COR-L47 (cell line): ENCODE measurements at regions not wholly inside any gene's neighbourhood (a gene's known extent, or its start where the extent isn't known, plus 50 kb on each side); places are given as distances from the start of the nearest gene placed in this dataset.
"Not testable (repeated sequence)": the region's sequence is repeated elsewhere in the genome, so short reads cannot be mapped to it uniquely, and the experiment has no call there.

Experiments
- DNase-seq: peaks from one replicate; lab custom pipeline; 2025; lab: John Stamatoyannopoulos, UW

DNA sequence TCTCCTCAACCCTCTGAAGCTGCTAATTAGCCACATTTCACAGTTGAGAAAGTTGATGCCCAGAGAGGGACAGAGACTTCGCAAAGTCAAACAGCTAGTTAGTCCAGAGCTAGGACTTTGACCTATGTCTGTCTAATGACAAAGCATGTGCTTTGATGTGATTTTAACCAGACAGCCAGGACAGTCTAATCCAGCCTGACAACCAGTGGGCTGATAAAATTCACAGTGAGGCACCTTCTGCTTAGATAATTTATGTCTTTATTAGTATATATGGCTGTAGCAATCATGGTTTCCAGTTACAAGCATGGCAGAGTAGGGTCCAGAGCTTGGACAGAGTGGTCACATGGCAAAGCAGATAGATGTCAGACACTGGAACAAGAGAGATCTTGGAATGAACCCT lies 133.6 kb upstream of the C1QTNF7 start:
- DNase-seq, result no peak

DNA sequence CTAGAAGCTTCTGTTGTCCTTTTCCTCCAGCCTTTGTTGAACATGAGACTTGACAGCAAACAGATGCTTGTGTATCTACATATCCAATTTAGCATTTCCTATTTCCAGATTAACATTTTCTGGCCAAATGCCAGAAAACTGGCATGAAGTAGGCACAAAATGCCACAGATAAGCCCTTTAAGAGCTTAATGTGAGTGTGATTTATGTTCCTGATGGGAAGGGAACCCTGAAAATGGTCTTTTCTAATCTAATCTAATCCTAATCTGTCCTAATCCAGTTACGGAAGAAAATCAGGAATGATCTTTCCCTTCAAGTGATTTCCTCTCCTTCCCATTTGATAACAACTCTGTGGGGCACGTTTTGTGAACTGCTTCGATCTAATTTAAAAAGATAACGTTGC lies 133.0 kb upstream of the C1QTNF7 start:
- no peak for DNase-seq

DNA sequence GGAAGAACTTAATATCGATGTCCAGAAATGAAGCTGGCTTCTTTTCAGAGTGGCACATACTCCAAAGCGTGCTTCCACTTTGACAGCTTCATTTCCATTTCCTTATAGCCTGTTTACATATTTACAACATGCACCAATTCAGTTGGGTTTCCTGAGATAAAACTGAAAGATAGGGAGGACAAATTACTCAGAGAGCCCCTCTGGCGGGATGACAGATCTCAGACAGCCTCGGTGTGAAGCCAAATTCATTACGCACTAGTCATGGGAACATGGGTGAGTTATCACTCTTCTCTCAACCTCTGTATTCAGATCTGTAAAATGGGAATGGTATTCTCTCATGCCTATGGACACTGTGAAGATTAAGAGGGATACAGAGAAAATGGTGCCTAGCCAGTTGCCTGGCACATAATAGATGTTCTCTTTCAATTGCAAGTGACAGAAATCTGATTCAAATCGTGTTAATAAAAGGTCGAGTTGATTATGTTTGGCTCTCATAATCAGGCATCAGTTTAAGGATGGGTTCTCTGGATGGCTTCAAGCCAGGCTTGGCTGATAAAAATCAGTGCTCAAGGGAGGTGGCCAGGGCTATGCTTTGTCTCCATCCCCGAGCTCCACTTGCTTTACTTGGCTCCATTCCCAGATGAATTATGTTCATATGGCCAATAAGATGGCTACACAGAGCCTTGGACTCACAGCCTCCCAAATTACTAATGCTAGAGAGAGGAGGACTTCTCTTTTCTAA lies 132.2 kb upstream of the C1QTNF7 start:
- DNase-seq, result peak; percentile 45

DNA sequence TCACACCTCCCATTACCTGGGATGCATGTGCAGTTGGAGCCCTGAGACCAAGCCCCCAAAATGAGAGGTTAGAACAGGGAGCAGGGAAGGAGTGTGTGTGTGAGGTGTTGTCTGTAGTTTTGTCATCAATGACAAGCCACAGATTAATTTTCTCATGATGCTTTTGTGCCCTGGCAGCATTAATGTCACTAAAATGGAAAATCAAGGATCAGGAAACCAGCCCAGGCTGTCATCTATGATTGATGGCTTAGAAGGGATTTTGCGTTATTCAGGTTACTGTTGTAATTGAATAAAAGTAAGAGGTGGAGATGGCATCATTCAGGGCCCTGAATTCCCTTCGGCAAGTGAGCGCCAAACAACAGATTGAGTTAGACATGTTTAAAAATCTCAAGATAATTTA lies 130.5 kb upstream of the C1QTNF7 start:
- no peak for DNase-seq

DNA sequence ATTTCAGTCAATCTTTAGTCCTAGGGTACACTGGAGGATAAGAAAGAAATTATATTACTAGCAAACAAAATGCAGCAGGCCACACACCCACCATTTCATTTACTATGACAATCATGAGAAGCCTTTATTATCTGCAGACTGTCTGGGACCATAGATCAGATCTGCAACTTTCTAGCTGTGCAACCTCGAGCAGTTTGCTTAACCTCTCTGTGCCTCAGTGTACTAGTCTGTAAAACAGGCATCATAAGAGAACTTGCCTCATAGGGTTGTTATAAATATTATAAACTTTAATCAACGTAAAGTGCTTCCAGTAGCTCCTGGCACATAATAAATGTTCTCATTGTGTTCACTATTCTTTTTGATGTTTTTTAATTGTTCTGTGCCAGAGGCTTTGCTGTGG lies 128.2 kb upstream of the C1QTNF7 start:
- no peak for DNase-seq

DNA sequence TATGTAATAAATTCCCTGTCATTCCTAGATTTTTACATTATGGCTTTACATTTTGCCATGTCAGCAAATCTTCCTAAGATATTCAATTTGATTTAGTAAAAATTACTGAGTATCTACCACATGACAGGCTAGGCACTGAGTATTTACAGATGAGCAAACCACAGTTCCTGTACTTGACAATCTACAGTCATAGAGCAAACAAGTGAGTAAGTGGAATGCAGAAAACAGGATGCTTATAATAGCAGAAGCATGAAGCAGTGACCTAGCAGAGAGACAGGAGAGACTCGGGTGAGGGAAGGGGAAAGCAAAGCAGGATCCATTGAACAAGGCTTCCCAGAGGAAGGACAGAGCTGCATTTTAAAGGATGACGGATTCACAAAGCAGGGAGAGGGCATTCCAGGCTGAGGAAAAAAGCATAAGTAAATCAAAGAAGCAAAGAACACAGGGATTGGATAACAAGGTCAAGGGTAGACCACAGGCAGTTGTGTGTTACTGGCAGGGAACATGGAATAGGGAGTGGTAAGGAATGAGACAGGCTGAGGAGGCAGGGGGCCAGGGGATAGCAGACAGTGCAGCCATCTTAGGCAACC lies 124.7 kb upstream of the C1QTNF7 start:
- DNase-seq, result no peak

DNA sequence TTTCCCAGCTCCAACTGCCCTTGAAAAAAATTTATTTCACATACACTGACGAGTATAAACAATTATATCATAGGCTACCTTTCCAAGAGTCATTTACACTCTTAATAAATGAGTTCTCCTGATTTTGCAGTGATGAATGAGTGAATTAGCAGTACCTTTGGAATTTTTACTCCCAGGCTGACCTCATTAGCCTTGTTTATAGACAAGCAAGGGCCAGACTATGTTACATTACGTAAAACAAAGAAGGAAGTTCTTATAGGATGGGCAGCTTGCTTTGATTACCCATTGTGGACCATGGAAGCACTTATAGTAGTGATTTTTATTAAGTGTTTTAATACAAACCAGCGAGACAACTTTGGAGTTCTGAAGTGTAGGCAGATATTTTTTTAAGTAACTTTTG lies 112.9 kb upstream of the C1QTNF7 start:
- no peak for DNase-seq

DNA sequence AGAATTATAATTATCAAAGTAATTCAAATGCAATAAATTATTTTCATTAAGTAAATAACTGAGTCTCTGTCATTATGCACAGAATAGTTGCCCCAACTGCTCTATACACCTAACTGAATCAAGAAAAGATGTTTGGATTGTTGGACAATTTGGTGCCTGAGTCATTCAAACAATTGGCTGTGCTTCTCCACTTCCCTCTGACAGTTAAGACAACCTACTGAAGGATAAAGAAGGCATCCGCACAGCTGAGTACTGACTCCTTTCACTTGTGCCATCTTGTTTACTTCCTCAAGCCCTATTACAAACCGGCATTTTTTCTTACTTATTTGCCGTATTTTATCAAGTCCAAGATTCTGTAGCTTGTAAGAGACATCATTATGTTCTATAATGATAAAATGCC lies 110.6 kb upstream of the C1QTNF7 start:
- DNase-seq, result no peak

DNA sequence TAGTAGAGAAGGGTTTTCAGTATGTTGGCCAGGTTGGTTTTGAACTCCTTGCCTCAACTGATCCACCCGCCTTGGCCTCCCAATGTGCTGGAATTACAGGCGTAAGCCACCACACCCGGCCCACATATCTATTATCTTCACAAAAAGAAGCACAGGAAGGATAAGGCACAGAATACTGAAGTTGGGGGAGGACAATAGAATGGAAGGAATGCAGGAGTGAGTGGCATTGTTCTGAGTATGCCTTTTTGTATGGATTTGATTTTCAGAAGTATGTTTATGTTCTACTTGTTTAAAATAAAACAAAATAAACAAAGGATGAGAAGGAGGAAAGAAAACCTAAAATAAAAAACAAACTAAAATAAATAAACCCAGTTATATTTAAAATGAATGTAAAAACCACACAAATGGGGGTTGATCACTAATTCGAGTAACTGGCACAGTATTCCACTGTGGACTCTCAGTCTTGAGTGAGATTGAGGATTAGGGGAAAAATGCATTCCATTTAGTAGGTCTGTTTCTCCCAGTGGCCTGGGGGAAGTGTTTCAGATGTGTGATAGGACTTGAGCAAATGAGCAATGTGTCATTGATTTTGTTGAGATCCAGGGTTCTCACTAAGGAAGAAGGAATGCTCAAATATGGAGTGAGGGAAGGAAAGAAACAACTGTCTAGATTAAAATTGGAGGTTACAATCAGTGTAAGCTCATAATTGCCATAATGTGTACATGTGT lies 109.0 kb upstream of the C1QTNF7 start:
- no peak for DNase-seq

DNA sequence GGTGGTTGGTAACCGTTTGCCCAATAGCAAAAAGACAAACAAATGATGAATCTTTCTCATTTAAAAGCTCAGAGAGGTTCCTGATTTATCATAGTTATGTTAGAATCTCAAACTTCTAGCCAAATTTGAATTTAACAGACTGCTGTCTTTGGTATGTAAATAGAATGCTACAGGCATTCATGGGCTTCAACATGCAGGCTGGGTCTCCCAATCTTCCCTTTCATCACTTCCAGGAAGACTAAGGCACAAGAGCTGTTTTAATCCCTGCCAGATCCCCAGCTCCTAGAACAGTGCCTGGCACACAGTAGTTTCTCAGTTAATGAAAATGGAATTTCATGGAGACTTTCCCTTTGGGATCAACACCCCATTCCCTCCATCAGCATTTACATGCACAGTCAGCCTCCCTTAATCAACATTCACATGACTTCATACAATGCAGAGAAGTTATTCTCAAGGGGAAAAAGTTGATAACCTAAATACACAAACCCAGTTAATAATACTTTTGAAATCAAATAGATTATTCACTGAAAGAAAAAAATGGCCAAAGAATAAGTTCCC lies 107.6 kb upstream of the C1QTNF7 start:
- DNase-seq, result no peak

DNA sequence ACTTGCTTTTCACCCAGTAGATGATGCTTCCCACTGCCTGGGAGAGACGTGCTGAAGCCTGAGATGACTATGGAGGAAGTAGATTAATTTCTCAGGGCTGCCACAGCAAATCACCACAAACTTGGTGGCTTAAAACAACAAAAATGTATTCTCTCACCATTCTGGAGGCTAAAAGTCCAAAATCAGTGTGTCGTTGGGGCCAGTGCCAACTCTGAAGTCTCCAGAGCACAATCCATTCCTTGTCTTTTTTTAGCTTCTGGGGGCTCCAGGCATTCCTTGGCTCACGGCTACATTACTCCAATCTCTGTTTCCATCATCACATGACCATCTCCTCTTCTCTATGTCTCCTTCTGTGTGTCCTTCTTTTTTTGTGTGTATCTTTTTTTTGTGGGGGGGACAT lies 105.8 kb upstream of the C1QTNF7 start:
- no peak for DNase-seq

DNA sequence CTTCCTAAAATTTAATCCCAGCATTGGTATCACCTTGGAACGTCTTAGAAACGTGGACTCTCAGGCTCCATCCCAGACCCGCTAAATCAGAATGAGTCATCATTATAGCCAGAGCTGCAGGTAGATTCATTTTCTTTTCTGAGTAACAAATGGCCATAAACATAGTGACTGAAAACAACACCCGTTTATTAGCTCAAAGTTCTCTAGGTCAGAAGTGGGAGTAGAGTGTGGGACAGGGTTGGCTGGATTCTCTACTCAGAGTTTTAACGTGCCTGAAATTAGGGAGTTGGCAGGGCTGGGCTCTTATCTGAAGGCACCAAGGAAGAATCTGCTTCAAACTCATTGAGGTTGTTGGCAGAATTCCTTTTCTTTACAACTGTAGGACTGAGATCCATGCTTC lies 101.8 kb upstream of the C1QTNF7 start:
- DNase-seq, result no peak

DNA sequence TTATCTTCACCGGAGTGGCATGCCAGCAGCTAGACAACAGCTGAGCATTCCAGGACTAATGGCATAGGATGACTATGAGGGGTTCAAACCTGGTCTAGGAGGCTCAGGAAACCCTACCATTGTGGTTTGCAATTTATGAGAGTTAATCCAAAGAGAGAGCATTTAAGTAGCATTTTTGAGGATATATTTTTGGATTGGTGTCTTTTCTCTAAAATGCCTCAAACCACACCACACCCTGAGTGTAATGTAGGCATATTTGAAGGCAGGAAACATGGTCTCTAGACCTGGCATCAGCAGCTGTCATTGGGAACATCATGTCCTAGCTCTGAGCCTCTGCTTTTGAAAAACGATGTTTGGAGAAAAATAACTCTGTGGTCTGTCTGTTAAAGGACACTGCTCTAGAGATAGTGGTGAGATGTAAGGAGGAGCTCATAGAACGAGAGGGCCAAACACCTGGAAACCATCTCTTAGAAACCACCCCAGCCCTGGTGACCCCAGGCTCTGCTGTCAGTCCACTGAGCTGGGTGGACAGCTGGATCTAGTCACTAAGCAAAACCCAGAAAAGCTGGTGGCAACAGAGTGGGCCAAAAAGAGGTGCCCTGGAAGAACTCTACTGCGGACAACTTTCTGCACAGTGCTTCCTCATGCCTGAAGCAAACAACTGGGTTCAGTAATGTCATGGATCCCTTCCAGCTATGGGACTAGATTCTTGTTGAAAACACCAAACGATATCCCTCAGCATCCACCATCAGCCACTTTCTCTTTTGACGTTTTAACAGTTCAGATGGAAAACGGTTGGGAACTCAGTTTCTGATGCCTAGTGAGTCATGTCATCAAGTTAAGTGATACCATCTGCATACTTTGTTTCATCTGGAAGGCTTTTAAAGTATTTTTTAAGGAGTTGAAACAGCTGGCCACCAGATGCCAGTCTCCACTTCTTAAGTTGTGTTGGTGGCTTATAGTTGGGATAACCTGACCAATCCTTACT lies 100.2 kb upstream of the C1QTNF7 start:
- DNase-seq, result no peak

DNA sequence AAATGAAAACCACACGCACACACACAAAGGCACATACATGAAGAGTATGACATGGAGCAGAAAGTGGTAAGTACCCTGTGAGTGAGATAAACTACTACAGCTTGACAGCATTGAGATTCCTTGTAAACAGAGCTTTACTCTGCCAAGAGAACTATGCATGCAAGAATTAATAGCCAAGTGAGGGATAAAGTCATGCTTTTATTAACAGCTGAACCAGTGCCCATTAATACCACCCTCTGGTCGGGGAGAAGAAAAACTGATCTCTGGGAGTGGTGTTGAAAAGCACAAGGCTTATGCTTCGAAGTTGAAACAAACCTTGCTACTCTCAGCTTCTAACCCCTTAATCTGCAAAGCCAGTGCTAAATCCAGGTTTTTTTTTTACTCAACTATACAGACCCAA lies 95.9 kb upstream of the C1QTNF7 start:
- no peak for DNase-seq

DNA sequence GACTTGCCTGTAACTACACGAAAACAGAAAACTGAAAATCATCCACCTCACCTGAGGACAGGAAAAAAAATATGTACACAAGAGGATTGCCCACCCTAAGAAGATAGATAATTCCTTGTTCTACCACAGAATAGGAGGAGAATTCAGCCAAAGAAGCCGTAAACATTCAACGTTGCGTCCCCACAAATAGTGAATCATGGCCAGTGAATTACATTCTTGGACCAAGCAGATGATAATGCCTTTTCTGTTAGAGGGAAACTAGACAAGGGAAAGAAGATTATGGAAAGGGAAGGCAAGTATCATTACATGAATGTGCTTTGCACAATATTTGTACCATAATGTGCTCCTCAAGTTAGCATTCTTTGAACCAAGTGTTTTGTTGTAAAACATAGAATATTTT lies 95.5 kb upstream of the C1QTNF7 start:
- no peak for DNase-seq

DNA sequence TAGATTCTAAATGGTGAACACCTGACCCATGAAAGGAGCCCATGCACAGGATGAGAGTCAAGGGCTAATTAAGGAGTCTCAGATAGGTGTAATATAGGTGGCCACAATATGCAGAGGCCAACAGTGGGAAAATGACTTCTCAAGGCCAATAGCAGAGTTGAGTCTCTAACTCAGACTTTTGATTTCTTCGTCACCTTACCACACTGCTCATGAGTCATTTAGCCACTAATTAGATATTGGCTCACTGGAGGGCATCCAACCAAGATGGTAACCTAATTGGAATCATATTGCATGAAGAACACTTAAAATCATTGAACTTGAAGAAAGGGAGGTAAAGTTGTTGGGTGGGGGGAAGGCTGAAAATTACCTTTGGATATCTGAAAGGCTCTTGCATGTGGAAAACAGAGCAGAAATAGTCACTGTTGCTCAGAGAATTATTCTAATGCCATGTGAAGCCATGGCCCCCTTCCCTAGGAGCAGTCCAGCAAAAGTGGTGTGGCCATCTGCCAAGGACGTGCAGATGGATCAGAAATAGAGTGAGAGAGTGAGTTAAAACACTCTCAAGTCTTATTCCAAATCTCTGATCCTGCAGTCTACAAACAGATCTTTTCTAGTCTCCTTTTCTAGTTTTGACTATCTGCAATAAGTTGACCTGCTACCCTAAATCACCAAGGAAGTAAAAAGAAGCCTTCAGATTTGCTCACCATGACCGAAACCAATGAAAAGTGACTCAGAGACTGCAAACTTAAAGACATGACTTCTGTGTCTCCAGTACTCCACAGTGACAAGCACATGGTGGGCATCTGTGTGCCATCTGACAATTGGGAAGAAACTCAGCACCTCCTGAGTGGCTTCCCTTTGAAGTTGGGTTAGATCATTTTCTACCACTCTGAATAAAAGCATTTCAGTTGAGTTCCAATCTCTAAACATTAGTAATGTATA lies 93.9 kb upstream of the C1QTNF7 start:
- DNase-seq, result no peak

DNA sequence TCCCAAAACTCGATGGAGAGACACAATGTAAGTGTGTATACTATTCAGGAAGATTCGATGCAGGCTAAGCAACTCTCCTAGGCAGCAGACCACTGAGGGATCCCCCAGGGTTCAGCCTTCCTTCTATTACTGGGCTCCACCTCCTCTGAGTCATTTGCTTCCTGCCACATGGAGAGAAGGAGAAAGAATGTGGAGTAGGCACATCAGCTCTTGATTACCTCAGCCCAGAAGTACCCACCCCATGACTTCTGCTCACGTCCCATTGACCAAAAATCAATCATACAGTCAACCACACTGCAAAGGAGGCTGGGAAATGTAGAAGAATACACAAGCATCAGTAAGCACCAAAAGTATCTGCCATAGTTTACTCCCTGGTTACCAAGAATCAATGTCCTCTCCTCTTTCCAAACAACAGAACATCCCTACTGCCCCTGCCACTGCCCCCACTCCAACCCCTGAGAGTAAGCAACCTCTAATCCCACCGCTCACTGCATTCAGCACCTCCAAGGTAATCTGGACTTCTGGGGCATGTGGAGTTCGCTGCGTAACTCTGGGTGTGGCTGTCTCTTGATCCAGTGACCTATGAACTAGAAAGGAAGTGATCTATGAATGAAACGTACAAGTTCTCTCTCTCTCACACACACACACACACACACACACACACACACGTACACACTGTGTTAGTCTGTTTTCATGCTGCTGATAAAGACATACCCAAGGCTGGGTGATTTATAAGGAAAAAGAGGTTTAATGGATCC lies 91.2 kb upstream of the C1QTNF7 start:
- no peak for DNase-seq

DNA sequence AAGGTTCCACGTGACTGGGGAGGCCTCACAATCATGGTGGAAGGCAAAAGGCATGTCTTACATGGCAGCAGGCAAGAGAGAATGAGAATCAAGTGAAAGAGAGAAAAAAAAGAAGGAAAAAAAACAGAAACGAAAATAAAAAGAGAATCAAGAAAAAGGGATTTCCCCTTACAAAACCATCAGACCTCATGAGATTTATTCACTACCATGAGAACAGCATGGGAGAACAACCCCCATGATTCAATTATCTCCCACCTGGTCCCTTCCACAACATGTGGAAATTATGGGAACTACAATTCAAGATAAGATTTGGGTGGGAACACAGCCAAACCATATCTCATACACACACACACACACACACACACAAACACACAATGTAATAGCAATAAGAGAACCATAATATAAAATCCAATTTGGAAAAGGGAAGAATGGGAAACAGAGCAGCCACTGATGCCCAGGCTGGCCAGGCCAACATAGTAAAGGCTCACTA lies 90.6 kb upstream of the C1QTNF7 start:
- not testable (repeated sequence) for DNase-seq

DNA sequence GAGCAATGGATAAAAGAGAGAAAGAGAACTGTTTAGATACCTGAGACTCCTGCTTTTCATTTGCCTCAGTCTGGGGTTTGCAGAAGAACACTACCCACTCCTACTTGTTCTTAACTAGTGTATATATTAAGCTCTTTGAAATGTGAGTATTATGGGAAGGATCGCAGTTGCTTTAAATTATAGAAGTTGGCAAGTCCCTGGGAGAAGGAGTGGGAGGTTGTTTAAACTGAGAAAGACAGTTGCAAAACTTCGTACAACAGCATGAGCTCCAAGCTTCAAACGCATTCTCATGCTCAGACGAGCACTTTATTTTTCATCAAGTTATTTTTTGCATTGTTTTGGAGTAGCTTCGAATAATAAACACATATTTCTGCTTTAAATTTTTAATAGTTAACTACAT lies 88.1 kb upstream of the C1QTNF7 start:
- DNase-seq, result no peak

DNA sequence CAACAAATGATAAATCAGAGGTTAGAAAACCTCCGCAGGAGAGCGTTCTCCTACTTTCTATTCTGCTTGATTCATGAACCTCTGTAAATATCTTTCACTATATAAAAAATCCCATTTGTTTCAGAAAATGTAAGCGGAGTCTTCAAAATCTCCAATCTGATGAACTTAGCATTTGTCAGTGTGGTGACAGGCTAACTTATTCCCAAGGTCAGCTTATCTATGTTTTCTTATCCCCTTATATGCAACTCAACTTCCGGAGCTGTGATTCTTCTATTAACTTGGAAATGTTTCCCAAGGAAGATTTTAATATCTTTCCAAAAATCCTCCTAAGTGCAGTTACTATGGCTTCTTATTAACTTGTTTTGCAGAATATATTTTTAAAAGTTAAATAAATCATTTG lies 87.5 kb upstream of the C1QTNF7 start:
- DNase-seq, result no peak
